B cell (primary cell): ENCODE measurements at regions not wholly inside any gene's neighbourhood (a gene's known extent, or its start where the extent isn't known, plus 50 kb on each side); places are given as distances from the start of the nearest gene placed in this dataset.
"Not testable (repeated sequence)": the region's sequence is repeated elsewhere in the genome, so short reads cannot be mapped to it uniquely, and the experiment has no call there.

Source experiments
- ATAC-seq: fragments of 200-7000 bp; cut with Tn5 transposase; one replicate; pipeline ENCODE4 v1.10.0; 2021; ENCODE audit warnings: low read depth, mild to moderate bottlenecking, moderate number of reproducible peaks, moderate library complexity
- CTCF ChIA-PET: fragments of 350-600 bp; sonication (Branson Sonifier 250); formaldehyde crosslinking; loops from one replicate; lab custom pipeline; 2021; ENCODE audit warnings: antibody characterized with exemption, inconsistent platforms; lab: Charles Lee
- POLR2A ChIA-PET: fragments of 350-600 bp; sonication (Branson Sonifier 250); formaldehyde crosslinking; loops from one replicate; lab custom pipeline; 2021; ENCODE audit warnings: antibody characterized with exemption; lab: Charles Lee
- DNase-seq: peaks from one replicate; pipeline ENCODE4 v3.0.0; 2013
- H2AFZ ChIP-seq: 2 replicates; pipeline ENCODE4 v1.6.1; 2012; ENCODE audit warnings: mild to moderate bottlenecking, low read depth, low read length; ENCODE audit not compliant: insufficient read depth, poor library complexity, severe bottlenecking
- H3K27ac ChIP-seq, 2 donors: 1 replicate in 1 of 2; 2 replicates in 1 of 2; pipeline ENCODE4 v1.5.1; 2012 to 2013; ENCODE audit warnings: low read length in 2 of 2, mild to moderate bottlenecking in 2 of 2, moderate library complexity in 1 of 2
- H3K27me3 ChIP-seq, 4 experiments: fragments of 200-600 bp in 1 of 4; sonication (generic) in 1 of 4; replicated peaks in 1 of 4; 1 replicate in 2 of 4; 2 replicates in 2 of 4; pipeline versions ENCODE4 v1.6.1 to v1.7.0; 2013 to 2016; ENCODE audit warnings: low read length in 3 of 4, mild to moderate bottlenecking in 2 of 4, mixed read lengths in 1 of 4, moderate library complexity in 1 of 4; ENCODE audit not compliant: insufficient read depth in 4 of 4, control insufficient read depth in 3 of 4; ENCODE audit errors: control extremely low read depth in 1 of 4
- H3K36me3 ChIP-seq, 2 experiments: replicated peaks in 1 of 2; 1 replicate in 1 of 2; 2 replicates in 1 of 2; pipeline versions ENCODE4 v1.6.1 to v1.7.1; 2013; ENCODE audit warnings: low read length in 1 of 2; ENCODE audit not compliant: insufficient read depth in 2 of 2, control insufficient read depth in 1 of 2; ENCODE audit errors: control extremely low read depth in 1 of 2, extremely low read depth in 1 of 2
- H3K4me1 ChIP-seq, 2 donors: fragments of 200-600 bp in 1 of 2; sonication (generic) in 1 of 2; 1 replicate in 1 of 2; 2 replicates in 1 of 2; pipeline versions ENCODE4 v1.5.1 to v1.6.1; 2013 to 2017; ENCODE audit warnings: low read length in 2 of 2; ENCODE audit not compliant: control insufficient read depth in 2 of 2, insufficient read depth in 2 of 2
- H3K4me2 ChIP-seq: replicated peaks from 2 replicates; pipeline ENCODE3; 2012; ENCODE audit warnings: mild to moderate bottlenecking, low read depth, low read length; ENCODE audit not compliant: poor library complexity, severe bottlenecking
- H3K4me3 ChIP-seq, 5 experiments: fragments of 200-600 bp in 1 of 5; sonication (generic) in 1 of 5; 1 replicate in 3 of 5; 2 replicates in 2 of 5; pipeline versions ENCODE4 v1.5.1 to v1.7.0; 2011 to 2016; ENCODE audit warnings: low read length in 4 of 5, mild to moderate bottlenecking in 4 of 5, low read depth in 2 of 5, control low read depth in 1 of 5, moderate library complexity in 1 of 5; ENCODE audit not compliant: insufficient read depth in 1 of 5; ENCODE audit errors: control extremely low read depth in 1 of 5, extremely low read depth in 1 of 5
- H3K79me2 ChIP-seq: fragments of 200-600 bp; sonication (generic); one replicate; pipeline ENCODE4 v1.6.0; 2016; ENCODE audit warnings: low read length; ENCODE audit not compliant: control insufficient read depth, insufficient read depth
- H3K9ac ChIP-seq: fragments of 200-600 bp; sonication (generic); 2 replicates; pipeline ENCODE4 v1.6.1; 2017; ENCODE audit warnings: mild to moderate bottlenecking, low read length, moderate library complexity
- H3K9me3 ChIP-seq, 3 donors: one replicate each; pipeline versions ENCODE4 v1.6.1 to v1.7.1; 2013; ENCODE audit warnings: low read length in 2 of 3; ENCODE audit not compliant: control insufficient read depth in 2 of 3, insufficient read depth in 1 of 3; ENCODE audit errors: control extremely low read depth in 1 of 3
- H4K20me1 ChIP-seq: 2 replicates; pipeline ENCODE4 v1.6.0; 2012; ENCODE audit warnings: mild to moderate bottlenecking, low read length; ENCODE audit not compliant: insufficient read depth, control insufficient read depth, poor library complexity, severe bottlenecking
- H3K27ac Mint-ChIP-seq: one replicate; pipeline ENCODE4 v1.8.0; 2021; ENCODE audit warnings: mixed read lengths
- H3K27me3 Mint-ChIP-seq: one replicate; pipeline ENCODE4 v1.8.0; 2021; ENCODE audit warnings: mixed read lengths
- H3K4me1 Mint-ChIP-seq: one replicate; pipeline ENCODE4 v1.8.0; 2021; ENCODE audit warnings: mixed read lengths
- H3K4me3 Mint-ChIP-seq: one replicate; pipeline ENCODE4 v1.8.0; 2021; ENCODE audit warnings: mixed read lengths
- H3K9me3 Mint-ChIP-seq: one replicate; pipeline ENCODE4 v1.8.0; 2022; ENCODE audit warnings: mixed read lengths; ENCODE audit not compliant: insufficient read depth
- EZH2 ChIP-seq: IDR thresholded peaks from 2 replicates; pipeline ENCODE4 v1.6.1; 2012; ENCODE audit warnings: borderline replicate concordance, low read depth, mild to moderate bottlenecking, moderate library complexity, low read length; ENCODE audit not compliant: insufficient read depth, poor library complexity, severe bottlenecking
- WGBS: methylation state at CpG from one replicate; pipeline ENCODE4 v1.1.5; 2013; ENCODE audit warnings: missing lambda C conversion rate; ENCODE audit not compliant: insufficient coverage; 5-methylcytosine and 5-hydroxymethylcytosine counted together
- intact Hi-C: fragments of 100-400 bp; cut with micrococcal nuclease; formaldehyde crosslinking; loops from one replicate; pipeline ENCODE4 v1.10.0; 2022
- TF ChIP-seq, protein P1 (sequence below): fragments of 200-600 bp; IDR thresholded peaks from one replicate; pipeline ENCODE4 v1.8.0; 2022; ENCODE audit warnings: antibody characterized with exemption, mild to moderate bottlenecking

DNA sequence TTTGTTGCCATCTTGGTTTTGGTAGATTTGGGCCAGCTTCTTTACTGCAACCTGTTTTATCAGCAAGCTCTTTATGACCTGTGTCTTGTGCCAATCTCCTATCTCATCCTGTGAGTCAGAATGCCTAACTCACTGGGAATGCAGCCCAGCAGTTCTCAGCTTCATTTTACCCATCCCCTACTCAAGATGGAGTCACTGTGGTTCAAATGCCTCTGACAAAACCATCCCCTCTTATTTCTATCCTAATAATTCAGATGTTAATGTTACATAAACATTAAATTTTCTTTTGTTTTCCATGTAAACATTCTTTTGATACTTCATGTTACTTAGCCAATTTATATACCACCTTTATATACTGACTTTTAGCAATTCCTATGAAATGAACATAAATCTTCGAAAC lies 746.3 kb downstream of the CDH18 start:
- Histone ChIP-seq H3K79me2 (no peaks in the 10 kb centered on the region), H3K4me2 (no peak overlapping the region), H3K27me3 (no peaks in the 10 kb centered on the region), H2AFZ (no peak overlapping the region), H3K9ac (no peak overlapping the region), H3K36me3 (no peaks in the 10 kb centered on the region), H3K4me3 (no peak overlapping the region), H3K9me3 (no peaks in the 10 kb centered on the region), H4K20me1 (no peaks in the 10 kb centered on the region), H3K27ac (no peak overlapping the region), H3K4me1 (no peaks in the 10 kb centered on the region)
- ChIA-PET POLR2A (no interaction called here), CTCF (no interaction called here)
- Mint-ChIP-seq H3K4me1 (no peaks in the 10 kb centered on the region), H3K27me3 (no peaks in the 10 kb centered on the region), H3K4me3 (no peak overlapping the region), H3K27ac (no peak overlapping the region), H3K9me3 (peaks cover 5% of the 10 kb centered on the region)
- no peak for TF ChIP-seq EZH2
- TF ChIP-seq, protein P1, sequence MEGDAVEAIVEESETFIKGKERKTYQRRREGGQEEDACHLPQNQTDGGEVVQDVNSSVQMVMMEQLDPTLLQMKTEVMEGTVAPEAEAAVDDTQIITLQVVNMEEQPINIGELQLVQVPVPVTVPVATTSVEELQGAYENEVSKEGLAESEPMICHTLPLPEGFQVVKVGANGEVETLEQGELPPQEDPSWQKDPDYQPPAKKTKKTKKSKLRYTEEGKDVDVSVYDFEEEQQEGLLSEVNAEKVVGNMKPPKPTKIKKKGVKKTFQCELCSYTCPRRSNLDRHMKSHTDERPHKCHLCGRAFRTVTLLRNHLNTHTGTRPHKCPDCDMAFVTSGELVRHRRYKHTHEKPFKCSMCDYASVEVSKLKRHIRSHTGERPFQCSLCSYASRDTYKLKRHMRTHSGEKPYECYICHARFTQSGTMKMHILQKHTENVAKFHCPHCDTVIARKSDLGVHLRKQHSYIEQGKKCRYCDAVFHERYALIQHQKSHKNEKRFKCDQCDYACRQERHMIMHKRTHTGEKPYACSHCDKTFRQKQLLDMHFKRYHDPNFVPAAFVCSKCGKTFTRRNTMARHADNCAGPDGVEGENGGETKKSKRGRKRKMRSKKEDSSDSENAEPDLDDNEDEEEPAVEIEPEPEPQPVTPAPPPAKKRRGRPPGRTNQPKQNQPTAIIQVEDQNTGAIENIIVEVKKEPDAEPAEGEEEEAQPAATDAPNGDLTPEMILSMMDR, result no peak
- no peak for DNase-seq
- intact Hi-C loops, result no loop called here
- ATAC-seq, result no peak
- no CpG with 5 or more reads among the region's 1 CpG for WGBS

DNA sequence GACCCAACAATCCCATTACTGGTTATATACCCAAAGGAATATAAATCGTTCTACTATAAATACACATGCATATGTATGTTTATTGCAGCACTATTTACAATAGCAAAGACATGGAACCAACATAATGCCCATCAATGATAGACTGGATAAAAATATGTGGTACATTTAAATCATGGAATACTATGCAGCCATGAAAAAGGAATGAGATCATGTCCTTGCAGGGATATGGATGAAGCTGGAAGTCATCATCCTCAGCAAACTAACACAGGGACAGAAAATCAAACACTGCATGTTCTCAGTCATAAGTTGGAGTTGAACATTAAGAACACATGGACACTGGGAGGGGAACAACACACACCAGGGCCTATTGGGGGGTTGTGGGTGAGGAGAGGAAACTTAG lies 741.8 kb downstream of the CDH18 start:
- POLR2A ChIA-PET, CTCF ChIA-PET: not testable (repeated sequence)
- no CpG with 5 or more reads among the region's 1 CpG for WGBS

More for the DNA sequence above, 741.8 kb downstream of the CDH18 start:
- DNase-seq, H3K9ac ChIP-seq, H3K79me2 ChIP-seq, H3K27ac ChIP-seq, H3K4me2 ChIP-seq, H3K4me1 Mint-ChIP-seq, ATAC-seq, H3K27ac Mint-ChIP-seq, H3K36me3 ChIP-seq, H4K20me1 ChIP-seq, H3K9me3 Mint-ChIP-seq, H2AFZ ChIP-seq, intact Hi-C loops, H3K27me3 ChIP-seq, H3K4me3 ChIP-seq, H3K4me3 Mint-ChIP-seq, H3K9me3 ChIP-seq, H3K27me3 Mint-ChIP-seq, H3K4me1 ChIP-seq: not testable (repeated sequence)
